Smooth muscle cell (in vitro differentiated cells): ENCODE measurements at regions not wholly inside any gene's neighbourhood (a gene's known extent, or its start where the extent isn't known, plus 50 kb on each side); places are given as distances from the start of the nearest gene placed in this dataset.

ENCODE experiments used
- DNase-seq: peaks from one replicate; lab custom pipeline; 2025; ENCODE audit not compliant: unreplicated experiment; lab: John Stamatoyannopoulos, UW
- H2AFZ ChIP-seq: fragments of 200-600 bp; sonication (generic); 2 replicates; pipeline ENCODE4 v1.6.0; 2016; ENCODE audit warnings: antibody characterized with exemption, low read depth, mild to moderate bottlenecking
- H3F3A ChIP-seq: fragments of 200-600 bp; sonication (generic); 2 replicates; pipeline ENCODE4 v1.6.0; 2017; ENCODE audit warnings: antibody characterized with exemption, low read depth
- H3K27ac ChIP-seq: fragments of 200-600 bp; sonication (generic); 2 replicates; pipeline ENCODE4 v1.5.1; 2016; ENCODE audit warnings: low read depth, mild to moderate bottlenecking
- H3K27me3 ChIP-seq: fragments of 200-600 bp; sonication (generic); 2 replicates; pipeline ENCODE4 v1.6.1; 2016; ENCODE audit warnings: low read depth, mild to moderate bottlenecking
- H3K36me3 ChIP-seq: fragments of 200-600 bp; sonication (generic); 2 replicates; pipeline ENCODE4 v1.5.1; 2016; ENCODE audit warnings: low read depth
- H3K4me1 ChIP-seq: fragments of 200-600 bp; sonication (generic); 2 replicates; pipeline ENCODE4 v1.5.1; 2016; ENCODE audit warnings: low read depth
- H3K4me2 ChIP-seq: fragments of 200-600 bp; sonication (generic); 2 replicates; pipeline ENCODE4 v1.6.0; 2016; ENCODE audit warnings: mild to moderate bottlenecking
- H3K4me3 ChIP-seq: fragments of 200-600 bp; sonication (generic); 2 replicates; pipeline ENCODE4 v1.5.1; 2016; ENCODE audit warnings: mild to moderate bottlenecking
- H3K79me2 ChIP-seq: fragments of 200-600 bp; sonication (generic); 2 replicates; pipeline ENCODE4 v1.6.0; 2016; ENCODE audit warnings: low read depth, mild to moderate bottlenecking
- H3K9ac ChIP-seq: fragments of 200-600 bp; sonication (generic); 2 replicates; pipeline ENCODE4 v1.6.0; 2016; ENCODE audit warnings: low read depth
- H3K9me3 ChIP-seq: fragments of 200-600 bp; sonication (generic); replicated peaks from 2 replicates; pipeline ENCODE4 v1.5.1; 2016; ENCODE audit warnings: low read depth
- H4K20me1 ChIP-seq: fragments of 200-600 bp; sonication (generic); 2 replicates; pipeline ENCODE4 v1.6.0; 2016; ENCODE audit warnings: low read depth
- CTCF ChIP-seq: fragments of 200-600 bp; sonication (generic); IDR thresholded peaks from 2 replicates; pipeline ENCODE4 v1.5.1; 2017; ENCODE audit warnings: borderline replicate concordance, mild to moderate bottlenecking, antibody characterized with exemption; ENCODE audit not compliant: insufficient read depth, poor library complexity, severe bottlenecking
- WGBS: methylation state at CpG from one replicate; pipeline ENCODE4 v1.1.7; 2016; ENCODE audit warnings: low lambda C conversion rate; 5-methylcytosine and 5-hydroxymethylcytosine counted together

DNA sequence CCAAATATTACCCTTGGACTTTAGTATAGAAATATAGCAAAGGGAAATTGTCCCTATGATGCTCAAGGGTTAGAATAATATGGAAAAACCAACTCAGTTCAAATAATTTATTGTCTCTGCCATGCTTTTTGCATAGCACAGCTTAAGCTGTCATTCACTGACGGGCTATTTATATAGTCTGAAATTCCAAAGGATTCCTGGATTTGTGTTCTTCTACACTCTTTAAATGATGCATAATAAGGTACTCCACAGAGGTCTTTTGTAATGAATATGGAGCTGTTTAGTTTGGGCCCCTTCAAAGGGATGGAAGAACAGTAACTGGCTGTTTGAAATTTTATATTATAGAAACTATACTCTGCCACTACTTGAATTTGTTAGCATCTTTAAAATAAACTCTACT lies 276.6 kb upstream of the FERD3L start:
- Histone ChIP-seq H3K9ac (no peak overlapping the region), H3F3A (no peaks in the 10 kb centered on the region), H3K9me3 (no peaks in the 10 kb centered on the region), H3K4me1 (no peaks in the 10 kb centered on the region), H3K36me3 (no peaks in the 10 kb centered on the region), H3K27ac (no peak overlapping the region), H3K79me2 (no peaks in the 10 kb centered on the region), H2AFZ (no peak overlapping the region), H3K4me3 (no peak overlapping the region), H3K27me3 (no peaks in the 10 kb centered on the region), H4K20me1 (no peaks in the 10 kb centered on the region), H3K4me2 (no peak overlapping the region)
- no peak for DNase-seq
- no peak for TF ChIP-seq CTCF
- WGBS = 78% methylated on average over 1 of the region's 1 CpG

GRCh38 chr7:19417231-19417630 lies 272.0 kb upstream of the FERD3L start:
- Histone ChIP-seq H3K27me3 (no peaks in the 10 kb centered on the region), H3K4me1 (no peaks in the 10 kb centered on the region), H3K4me2 (no peak overlapping the region), H4K20me1 (no peaks in the 10 kb centered on the region), H3K27ac (no peak overlapping the region), H3K9me3 (no peaks in the 10 kb centered on the region), H3K4me3 (no peak overlapping the region), H3K9ac (no peak overlapping the region), H3K36me3 (no peaks in the 10 kb centered on the region), H2AFZ (no peak overlapping the region), H3K79me2 (no peaks in the 10 kb centered on the region), H3F3A (no peaks in the 10 kb centered on the region)
- WGBS = 98% methylated on average over 2 of the region's 2 CpGs
- DNase-seq = no peak
- no peak for TF ChIP-seq CTCF

- no peaks in the 10 kb centered on the region for H3K79me2 ChIP-seq
- H2AFZ ChIP-seq = no peak overlapping the region
- H3K9me3 ChIP-seq = no peaks in the 10 kb centered on the region
- no peak for DNase-seq
- no peaks in the 10 kb centered on the region for H4K20me1 ChIP-seq
- H3K27ac ChIP-seq = no peak overlapping the region
- H3F3A ChIP-seq = no peaks in the 10 kb centered on the region
- H3K4me2 ChIP-seq = no peak overlapping the region
- peaks cover 5% of the 10 kb centered on the region for H3K4me1 ChIP-seq
- 61% methylated on average over 2 of the region's 2 CpGs for WGBS
- no peak for TF ChIP-seq CTCF
- no peaks in the 10 kb centered on the region for H3K36me3 ChIP-seq
- no peak overlapping the region for H3K4me3 ChIP-seq
- no peak overlapping the region for H3K9ac ChIP-seq
- no peaks in the 10 kb centered on the region for H3K27me3 ChIP-seq
These were observed 269.9 kb upstream of the FERD3L start for GRCh38 chr7:19415123-19415522.

DNA sequence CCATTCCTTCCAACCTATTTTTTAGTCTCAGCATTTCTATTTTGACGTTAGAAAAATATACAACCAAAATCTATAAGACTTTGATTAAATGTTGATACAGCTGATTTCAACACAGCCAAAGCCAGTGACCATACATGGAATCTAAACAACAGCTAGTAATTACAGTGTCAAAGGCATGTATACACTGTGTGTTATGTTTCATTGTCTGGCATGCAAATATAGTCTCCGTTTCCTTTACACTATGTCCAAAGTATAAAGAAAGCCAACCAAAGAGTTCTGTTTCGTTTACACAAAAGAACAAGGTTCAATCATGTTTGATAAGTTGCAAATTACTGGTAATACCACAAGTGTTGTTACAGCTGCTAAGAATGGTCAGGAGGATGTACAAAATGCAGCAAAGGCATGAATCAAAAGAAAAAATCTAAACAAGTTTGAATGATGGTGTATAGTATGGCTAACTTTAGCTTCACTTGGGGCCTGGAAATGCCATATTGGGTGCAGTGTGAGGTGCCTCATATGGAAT lies 268.3 kb upstream of the FERD3L start:
- Histone ChIP-seq H2AFZ (no peak overlapping the region), H3K9me3 (no peaks in the 10 kb centered on the region), H3K4me3 (no peak overlapping the region), H3F3A (peaks cover 7% of the 10 kb centered on the region), H3K4me1 (peaks cover 10% of the 10 kb centered on the region), H3K27ac (no peak overlapping the region), H3K9ac (no peak overlapping the region), H3K79me2 (no peaks in the 10 kb centered on the region), H3K36me3 (no peaks in the 10 kb centered on the region), H4K20me1 (no peaks in the 10 kb centered on the region), H3K4me2 (no peak overlapping the region), H3K27me3 (no peaks in the 10 kb centered on the region)
- WGBS = 84% methylated on average over 3 of the region's 3 CpGs
- no peak for DNase-seq
- TF ChIP-seq CTCF = no peak
